GM12872 (cell line): ENCODE measurements at regions not wholly inside any gene's neighbourhood (a gene's known extent, or its start where the extent isn't known, plus 50 kb on each side); places are given as distances from the start of the nearest gene placed in this dataset.

Experiments
- CTCF ChIP-seq: IDR thresholded peaks from 3 replicates; pipeline ENCODE4 v1.5.1; 2011; ENCODE audit warnings: low read depth, mild to moderate bottlenecking, low read length, moderate library complexity; ENCODE audit not compliant: insufficient read depth

GRCh38 chr2:204115137-204116056 lies 178.8 kb downstream of the ICOS start:
- no peak for TF ChIP-seq CTCF

- TF ChIP-seq CTCF, result no peak
Measured at GRCh38 chr2:204116159-204116792, 179.7 kb downstream of the ICOS start.

- TF ChIP-seq CTCF, result no peak
Measured at GRCh38 chr2:204122425-204122824, 185.9 kb downstream of the ICOS start.

GRCh38 chr2:204124140-204124750 lies 187.7 kb downstream of the ICOS start:
- no peak for TF ChIP-seq CTCF

- no peak for TF ChIP-seq CTCF
Measured at GRCh38 chr2:204126705-204127104, 190.1 kb downstream of the ICOS start.

- no peak for TF ChIP-seq CTCF
Measured at GRCh38 chr2:204127238-204127637, 190.7 kb downstream of the ICOS start.

GRCh38 chr2:204129591-204130294 lies 193.2 kb downstream of the ICOS start:
- no peak for TF ChIP-seq CTCF
